ENCODE measurements at regions not wholly inside any gene's neighbourhood (a gene's known extent, or its start where the extent isn't known, plus 50 kb on each side); places are given as distances from the start of the nearest gene placed in this dataset.

- DNase-seq (ENCODE audit: low read depth in 2 of 2) = no peak
- Histone ChIP-seq H3K79me2 (ENCODE audit: control insufficient read depth, insufficient read depth, low read length) (no peaks in the 10 kb centered on the region), H4K20me1 (ENCODE audit: control insufficient read depth, extremely low read depth, insufficient read depth, low read length) (no peaks in the 10 kb centered on the region), H3K27ac (ENCODE audit: insufficient read depth, low read length) (no peak overlapping the region), H3K4me3 (replicated peaks in 1 of 4; ENCODE audit: control extremely low read depth in 1 of 4, insufficient read depth in 1 of 4, low read depth in 3 of 4, low read length in 4 of 4) (no peak overlapping the region), H3K9ac (ENCODE audit: insufficient read depth, low read length) (no peak overlapping the region), H3K4me1 (ENCODE audit: control insufficient read depth, extremely low read depth, insufficient read depth, low read length) (no peaks in the 10 kb centered on the region), H3K36me3 (ENCODE audit: control insufficient read depth, insufficient read depth, low read length) (no peaks in the 10 kb centered on the region), H3K27me3 (ENCODE audit: control insufficient read depth, insufficient read depth, low read length) (no peaks in the 10 kb centered on the region), H3K9me3 (ENCODE audit: control insufficient read depth, insufficient read depth, low read depth, low read length) (no peaks in the 10 kb centered on the region), H3K4me2 (ENCODE audit: extremely low read depth, insufficient read depth, low read length) (no peak overlapping the region), H2AFZ (ENCODE audit: low read length) (no peak overlapping the region)
- TF ChIP-seq, protein P1, sequence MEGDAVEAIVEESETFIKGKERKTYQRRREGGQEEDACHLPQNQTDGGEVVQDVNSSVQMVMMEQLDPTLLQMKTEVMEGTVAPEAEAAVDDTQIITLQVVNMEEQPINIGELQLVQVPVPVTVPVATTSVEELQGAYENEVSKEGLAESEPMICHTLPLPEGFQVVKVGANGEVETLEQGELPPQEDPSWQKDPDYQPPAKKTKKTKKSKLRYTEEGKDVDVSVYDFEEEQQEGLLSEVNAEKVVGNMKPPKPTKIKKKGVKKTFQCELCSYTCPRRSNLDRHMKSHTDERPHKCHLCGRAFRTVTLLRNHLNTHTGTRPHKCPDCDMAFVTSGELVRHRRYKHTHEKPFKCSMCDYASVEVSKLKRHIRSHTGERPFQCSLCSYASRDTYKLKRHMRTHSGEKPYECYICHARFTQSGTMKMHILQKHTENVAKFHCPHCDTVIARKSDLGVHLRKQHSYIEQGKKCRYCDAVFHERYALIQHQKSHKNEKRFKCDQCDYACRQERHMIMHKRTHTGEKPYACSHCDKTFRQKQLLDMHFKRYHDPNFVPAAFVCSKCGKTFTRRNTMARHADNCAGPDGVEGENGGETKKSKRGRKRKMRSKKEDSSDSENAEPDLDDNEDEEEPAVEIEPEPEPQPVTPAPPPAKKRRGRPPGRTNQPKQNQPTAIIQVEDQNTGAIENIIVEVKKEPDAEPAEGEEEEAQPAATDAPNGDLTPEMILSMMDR (conservative IDR thresholded peaks at IDR 0.05 in 1 of 2, IDR thresholded peaks at IDR 0.05 in 1 of 2; ENCODE audit: low read depth in 1 of 2, low read length in 2 of 2) = no peak
- TF ChIP-seq EZH2 (IDR thresholded peaks at IDR 0.05; ENCODE audit: low read length, missing control alignments) = no peak
Observed at GRCh38 chr7:16936626-16937422, 55.0 kb upstream of the AGR3 start.

DNA sequence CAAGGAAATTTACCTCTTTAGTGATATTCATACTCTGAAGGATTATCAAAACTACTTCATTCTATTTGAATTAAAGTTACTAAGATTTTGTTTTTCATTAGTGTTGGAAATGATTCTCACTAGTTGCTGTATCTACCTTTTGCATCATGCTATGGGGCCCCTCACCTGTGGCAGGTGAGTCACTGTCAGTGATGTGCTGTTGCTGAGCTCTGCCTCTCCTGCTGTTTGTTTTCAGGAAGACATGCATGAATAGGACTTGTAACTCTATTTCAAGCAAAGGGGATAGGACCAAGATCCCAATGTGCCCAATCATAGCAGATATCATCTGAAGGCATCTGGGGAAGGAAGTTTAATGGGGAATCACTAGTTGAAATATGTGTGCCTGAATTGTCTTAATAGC lies 57.4 kb upstream of the AGR3 start:
- H3K9me3 ChIP-seq (ENCODE audit: control insufficient read depth, insufficient read depth, low read depth, low read length) = no peaks in the 10 kb centered on the region
- DNase-seq (ENCODE audit: low read depth in 2 of 2) = no peak
- H3K79me2 ChIP-seq (ENCODE audit: control insufficient read depth, insufficient read depth, low read length) = no peaks in the 10 kb centered on the region
- TF ChIP-seq, protein P1 (conservative IDR thresholded peaks at IDR 0.05 in 1 of 2, IDR thresholded peaks at IDR 0.05 in 1 of 2; ENCODE audit: low read depth in 1 of 2, low read length in 2 of 2) = no peak
- TF ChIP-seq EZH2 (IDR thresholded peaks at IDR 0.05; ENCODE audit: low read length, missing control alignments) = no peak
- H2AFZ ChIP-seq (ENCODE audit: low read length) = no peak overlapping the region
- no peaks in the 10 kb centered on the region for H3K4me1 ChIP-seq (ENCODE audit: control insufficient read depth, extremely low read depth, insufficient read depth, low read length)
- no peak overlapping the region for H3K4me2 ChIP-seq (ENCODE audit: extremely low read depth, insufficient read depth, low read length)
- no peaks in the 10 kb centered on the region for H4K20me1 ChIP-seq (ENCODE audit: control insufficient read depth, extremely low read depth, insufficient read depth, low read length)
- no peak overlapping the region for H3K27ac ChIP-seq (ENCODE audit: insufficient read depth, low read length)
- no peaks in the 10 kb centered on the region for H3K36me3 ChIP-seq (ENCODE audit: control insufficient read depth, insufficient read depth, low read length)
- no peak overlapping the region for H3K9ac ChIP-seq (ENCODE audit: insufficient read depth, low read length)
- no peak overlapping the region for H3K4me3 ChIP-seq (replicated peaks in 1 of 4; ENCODE audit: control extremely low read depth in 1 of 4, insufficient read depth in 1 of 4, low read depth in 3 of 4, low read length in 4 of 4)
- no peaks in the 10 kb centered on the region for H3K27me3 ChIP-seq (ENCODE audit: control insufficient read depth, insufficient read depth, low read length)

- no peaks in the 10 kb centered on the region for H3K4me1 ChIP-seq (ENCODE audit: control insufficient read depth, extremely low read depth, insufficient read depth, low read length)
- no peaks in the 10 kb centered on the region for H3K9me3 ChIP-seq (ENCODE audit: control insufficient read depth, insufficient read depth, low read depth, low read length)
- no peaks in the 10 kb centered on the region for H3K36me3 ChIP-seq (ENCODE audit: control insufficient read depth, insufficient read depth, low read length)
- no peaks in the 10 kb centered on the region for H3K79me2 ChIP-seq (ENCODE audit: control insufficient read depth, insufficient read depth, low read length)
- H3K4me2 ChIP-seq (ENCODE audit: extremely low read depth, insufficient read depth, low read length) = no peak overlapping the region
- H3K27me3 ChIP-seq (ENCODE audit: control insufficient read depth, insufficient read depth, low read length) = no peaks in the 10 kb centered on the region
- TF ChIP-seq, protein P1 (conservative IDR thresholded peaks at IDR 0.05 in 1 of 2, IDR thresholded peaks at IDR 0.05 in 1 of 2; ENCODE audit: low read depth in 1 of 2, low read length in 2 of 2) = no peak
- TF ChIP-seq EZH2 (IDR thresholded peaks at IDR 0.05; ENCODE audit: low read length, missing control alignments) = no peak
- H3K4me3 ChIP-seq (replicated peaks in 1 of 4; ENCODE audit: control extremely low read depth in 1 of 4, insufficient read depth in 1 of 4, low read depth in 3 of 4, low read length in 4 of 4) = no peak overlapping the region
- peak in 1 of 2 donors; percentile 34 for DNase-seq (ENCODE audit: low read depth in 2 of 2)
- H3K9ac ChIP-seq (ENCODE audit: insufficient read depth, low read length) = no peak overlapping the region
- H3K27ac ChIP-seq (ENCODE audit: insufficient read depth, low read length) = no peak overlapping the region
- H2AFZ ChIP-seq (ENCODE audit: low read length) = no peak overlapping the region
- H4K20me1 ChIP-seq (ENCODE audit: control insufficient read depth, extremely low read depth, insufficient read depth, low read length) = no peaks in the 10 kb centered on the region
Observed at GRCh38 chr7:16940776-16941175, 59.0 kb upstream of the AGR3 start.

Measured in fibroblast of lung (primary cell).